Posterior vena cava (tissue), 2 donors: ENCODE measurements at regions not wholly inside any gene's neighbourhood (a gene's known extent, or its start where the extent isn't known, plus 50 kb on each side); places are given as distances from the start of the nearest gene placed in this dataset.
"Not testable (repeated sequence)": the region's sequence is repeated elsewhere in the genome, so short reads cannot be mapped to it uniquely, and the experiment has no call there.

ENCODE experiments used
- DNase-seq: peaks from one replicate; pipeline ENCODE4 v3.0.0-alpha.2; 2020; ENCODE audit warnings: low spot score
- intact Hi-C, 2 donors: fragments of 100-400 bp; cut with DNase I; formaldehyde crosslinking; loops; one replicate each; pipeline versions ENCODE4 v1.14.1 to v1.14.2; 2022 to 2023
- donor health status: DM: yes; HTN: yes; CAD: no.
- donor health status: DM: yes; HTN: yes; CAD: no.

- no peak for DNase-seq
- intact Hi-C loops = no loop called here
These were observed 91.3 kb downstream of the PHETA1 start for GRCh38 chr12:111277570-111277969.

- intact Hi-C loops = no loop called here
These were observed 92.7 kb downstream of the PHETA1 start for GRCh38 chr12:111276146-111276545.

GRCh38 chr12:111275308-111275707 lies 93.6 kb downstream of the PHETA1 start:
- DNase-seq = no peak
- intact Hi-C loops = no loop called here

More at GRCh38 chr12:111276146-111276545, 92.7 kb downstream of the PHETA1 start:
- no peak for DNase-seq

- intact Hi-C loops = no loop called here
- DNase-seq = no peak
These were observed 94.1 kb downstream of the PHETA1 start for GRCh38 chr12:111274777-111275176.

GRCh38 chr12:111271674-111272418 lies 97.0 kb downstream of the PHETA1 start:
- DNase-seq = no peak
- intact Hi-C loops = no loop called here

GRCh38 chr12:111270774-111271173 lies 98.1 kb downstream of the PHETA1 start:
- intact Hi-C loops = no loop called here
- no peak for DNase-seq

- DNase-seq = no peak
- intact Hi-C loops = no loop called here
These were observed 98.7 kb downstream of the PHETA1 start for GRCh38 chr12:111270239-111270638.

- DNase-seq = no peak
- intact Hi-C loops = no loop called here
These were observed 99.2 kb downstream of the PHETA1 start for GRCh38 chr12:111269718-111270117.

- intact Hi-C loops = no loop called here
These were observed 99.9 kb downstream of the PHETA1 start for GRCh38 chr12:111268738-111269572.

GRCh38 chr12:111267144-111267543 lies 101.8 kb downstream of the PHETA1 start:
- DNase-seq = no peak
- intact Hi-C loops = no loop called here

More at GRCh38 chr12:111268738-111269572, 99.9 kb downstream of the PHETA1 start:
- no peak for DNase-seq

- DNase-seq = no peak
- intact Hi-C loops = no loop called here
These were observed 106.8 kb downstream of the PHETA1 start for GRCh38 chr12:111261911-111262676.

- intact Hi-C loops = no loop called here
- no peak for DNase-seq
These were observed 108.2 kb downstream of the PHETA1 start for GRCh38 chr12:111260732-111261131.

GRCh38 chr12:111259231-111259630 lies 109.7 kb downstream of the PHETA1 start:
- no peak for DNase-seq
- intact Hi-C loops = no loop called here

- intact Hi-C loops, DNase-seq: not testable (repeated sequence)
These were observed 110.8 kb downstream of the PHETA1 start for GRCh38 chr12:111258081-111258480.

- intact Hi-C loops = no loop called here
- DNase-seq = no peak
These were observed 111.4 kb downstream of the PHETA1 start for GRCh38 chr12:111257435-111257902.

GRCh38 chr12:111256629-111257434 lies 112.1 kb downstream of the PHETA1 start:
- DNase-seq = no peak
- intact Hi-C loops = no loop called here

GRCh38 chr12:111255261-111255660 lies 113.6 kb downstream of the PHETA1 start:
- intact Hi-C loops = no loop called here
- DNase-seq = no peak

- intact Hi-C loops = no loop called here
These were observed 114.8 kb downstream of the PHETA1 start for GRCh38 chr12:111254106-111254505.

GRCh38 chr12:111253213-111253612 lies 115.7 kb downstream of the PHETA1 start:
- DNase-seq = no peak
- intact Hi-C loops = no loop called here

More at GRCh38 chr12:111254106-111254505, 114.8 kb downstream of the PHETA1 start:
- DNase-seq = no peak
